Natural killer cell (primary cell): ENCODE measurements at regions not wholly inside any gene's neighbourhood (a gene's known extent, or its start where the extent isn't known, plus 50 kb on each side); places are given as distances from the start of the nearest gene placed in this dataset.

Source experiments
- ATAC-seq, 3 donors: fragments of 150-1000 bp in 2 of 3; fragments of 200-7000 bp in 1 of 3; cut with Tn5 transposase; 1 replicate in 1 of 3; 2 replicates in 2 of 3; pipeline ENCODE4 v1.10.0; 2021; ENCODE audit warnings: mild to moderate bottlenecking in 2 of 3, moderate library complexity in 2 of 3
- DNase-seq, 2 donors: peaks; one replicate each; pipeline versions ENCODE4 v3.0.0 to v3.0.0-alpha.2; 2013 to 2021; ENCODE audit warnings: mixed read lengths in 1 of 2
- H3K27ac ChIP-seq: one replicate; pipeline ENCODE4 v1.5.1; 2013; ENCODE audit warnings: mild to moderate bottlenecking, low read length
- H3K27me3 ChIP-seq: one replicate; pipeline ENCODE4 v1.6.1; 2013; ENCODE audit warnings: low read length; ENCODE audit not compliant: control insufficient read depth, insufficient read depth
- H3K36me3 ChIP-seq: one replicate; pipeline ENCODE4 v1.6.1; 2013; ENCODE audit warnings: low read length; ENCODE audit not compliant: control insufficient read depth, insufficient read depth
- H3K4me1 ChIP-seq: one replicate; pipeline ENCODE4 v1.6.1; 2013; ENCODE audit warnings: low read length; ENCODE audit not compliant: control insufficient read depth, insufficient read depth
- H3K4me3 ChIP-seq: one replicate; pipeline ENCODE4 v1.5.1; 2013; ENCODE audit warnings: low read length
- H3K9me3 ChIP-seq: one replicate; pipeline ENCODE4 v1.6.1; 2013; ENCODE audit warnings: low read length; ENCODE audit not compliant: control insufficient read depth, insufficient read depth
- H3K27ac Mint-ChIP-seq, 2 donors: one replicate each; pipeline ENCODE4 v1.8.0; 2022; ENCODE audit warnings: mild to moderate bottlenecking in 2 of 2, mixed read lengths in 2 of 2, moderate library complexity in 1 of 2
- H3K27me3 Mint-ChIP-seq, 2 donors: one replicate each; pipeline ENCODE4 v1.8.0; 2022; ENCODE audit warnings: low read depth in 2 of 2, mixed read lengths in 2 of 2
- H3K36me3 Mint-ChIP-seq: one replicate; pipeline ENCODE4 v1.8.0; 2022; ENCODE audit warnings: mixed read lengths
- H3K4me1 Mint-ChIP-seq, 2 donors: one replicate each; pipeline ENCODE4 v1.8.0; 2022; ENCODE audit warnings: mixed read lengths in 2 of 2
- H3K4me3 Mint-ChIP-seq: one replicate; pipeline ENCODE4 v1.8.0; 2022; ENCODE audit warnings: mild to moderate bottlenecking, moderate library complexity, mixed read lengths
- H3K9me3 Mint-ChIP-seq, 2 donors: one replicate each; pipeline ENCODE4 v1.8.0; 2022; ENCODE audit warnings: mixed read lengths in 2 of 2
- WGBS: methylation state at CpG from one replicate; pipeline ENCODE4 v1.1.7; 2013; ENCODE audit warnings: missing lambda C conversion rate; ENCODE audit not compliant: insufficient coverage; 5-methylcytosine and 5-hydroxymethylcytosine counted together
- intact Hi-C: fragments of 100-400 bp; cut with micrococcal nuclease; formaldehyde crosslinking; loops from one replicate; pipeline ENCODE4 v1.14.2; 2022
- TF ChIP-seq, protein P1 (sequence below): fragments of 200-600 bp; IDR thresholded peaks from one replicate; pipeline ENCODE4 v1.8.0; 2022; ENCODE audit warnings: antibody characterized with exemption

DNA sequence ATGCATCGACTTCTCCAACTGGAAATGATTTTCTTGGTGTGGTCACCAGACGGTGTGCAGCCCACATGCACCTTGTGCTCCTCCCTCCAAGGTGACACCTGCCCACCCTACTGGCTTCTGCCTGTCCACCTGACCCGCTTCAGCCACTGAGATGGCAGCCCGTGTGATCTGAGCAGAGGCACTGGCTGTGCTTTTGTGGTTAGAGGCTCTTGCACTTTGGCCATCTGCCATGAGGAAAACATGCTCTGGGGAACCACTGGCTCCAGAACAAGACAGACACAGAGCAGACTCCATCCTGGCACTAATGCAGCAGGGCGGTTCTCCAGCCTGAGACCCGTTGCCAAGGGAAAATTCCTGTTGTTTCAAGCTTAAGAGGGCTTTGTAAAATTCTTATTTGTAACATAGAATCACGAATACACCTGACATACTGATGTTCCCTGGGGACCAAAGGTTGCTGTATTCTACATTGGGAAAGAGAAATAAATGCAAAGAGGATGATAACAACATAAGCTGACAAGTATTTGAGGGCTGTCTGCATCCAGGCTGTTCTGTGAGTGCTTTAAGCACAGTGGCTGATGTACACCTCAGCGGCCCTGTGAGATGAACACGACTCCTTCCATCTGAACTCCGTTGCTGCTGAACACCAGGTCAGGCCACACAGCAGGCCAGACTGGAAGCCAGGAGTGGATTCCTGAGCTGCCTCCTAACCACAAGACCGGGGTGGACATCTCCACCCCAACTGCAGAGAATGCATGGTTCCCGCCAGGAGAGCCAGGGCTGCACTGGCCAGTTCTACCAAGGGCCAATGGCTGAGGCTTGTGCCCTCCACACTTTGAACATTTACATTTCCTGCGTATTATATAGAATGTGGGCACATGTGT, 820.4 kb downstream of the GALR1 start:
- Histone ChIP-seq H3K27ac (no peak overlapping the region), H3K27me3 (no peaks in the 10 kb centered on the region), H3K4me3 (no peak overlapping the region), H3K36me3 (no peaks in the 10 kb centered on the region), H3K4me1 (no peaks in the 10 kb centered on the region), H3K9me3 (no peaks in the 10 kb centered on the region)
- Mint-ChIP-seq H3K9me3 (no peaks in the 10 kb centered on the region), H3K27ac (no peak overlapping the region), H3K27me3 (peaks cover 0 to 27% of the 10 kb centered on the region in 2 donors), H3K4me1 (no peaks in the 10 kb centered on the region), H3K36me3 (no peaks in the 10 kb centered on the region), H3K4me3 (no peak overlapping the region)
- TF ChIP-seq, protein P1, sequence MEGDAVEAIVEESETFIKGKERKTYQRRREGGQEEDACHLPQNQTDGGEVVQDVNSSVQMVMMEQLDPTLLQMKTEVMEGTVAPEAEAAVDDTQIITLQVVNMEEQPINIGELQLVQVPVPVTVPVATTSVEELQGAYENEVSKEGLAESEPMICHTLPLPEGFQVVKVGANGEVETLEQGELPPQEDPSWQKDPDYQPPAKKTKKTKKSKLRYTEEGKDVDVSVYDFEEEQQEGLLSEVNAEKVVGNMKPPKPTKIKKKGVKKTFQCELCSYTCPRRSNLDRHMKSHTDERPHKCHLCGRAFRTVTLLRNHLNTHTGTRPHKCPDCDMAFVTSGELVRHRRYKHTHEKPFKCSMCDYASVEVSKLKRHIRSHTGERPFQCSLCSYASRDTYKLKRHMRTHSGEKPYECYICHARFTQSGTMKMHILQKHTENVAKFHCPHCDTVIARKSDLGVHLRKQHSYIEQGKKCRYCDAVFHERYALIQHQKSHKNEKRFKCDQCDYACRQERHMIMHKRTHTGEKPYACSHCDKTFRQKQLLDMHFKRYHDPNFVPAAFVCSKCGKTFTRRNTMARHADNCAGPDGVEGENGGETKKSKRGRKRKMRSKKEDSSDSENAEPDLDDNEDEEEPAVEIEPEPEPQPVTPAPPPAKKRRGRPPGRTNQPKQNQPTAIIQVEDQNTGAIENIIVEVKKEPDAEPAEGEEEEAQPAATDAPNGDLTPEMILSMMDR, result no peak
- ATAC-seq (no peak), DNase-seq (no peak)
- intact Hi-C loops, result no loop called here
- WGBS, result 75% methylated on average over 12 of the region's 13 CpGs

DNA sequence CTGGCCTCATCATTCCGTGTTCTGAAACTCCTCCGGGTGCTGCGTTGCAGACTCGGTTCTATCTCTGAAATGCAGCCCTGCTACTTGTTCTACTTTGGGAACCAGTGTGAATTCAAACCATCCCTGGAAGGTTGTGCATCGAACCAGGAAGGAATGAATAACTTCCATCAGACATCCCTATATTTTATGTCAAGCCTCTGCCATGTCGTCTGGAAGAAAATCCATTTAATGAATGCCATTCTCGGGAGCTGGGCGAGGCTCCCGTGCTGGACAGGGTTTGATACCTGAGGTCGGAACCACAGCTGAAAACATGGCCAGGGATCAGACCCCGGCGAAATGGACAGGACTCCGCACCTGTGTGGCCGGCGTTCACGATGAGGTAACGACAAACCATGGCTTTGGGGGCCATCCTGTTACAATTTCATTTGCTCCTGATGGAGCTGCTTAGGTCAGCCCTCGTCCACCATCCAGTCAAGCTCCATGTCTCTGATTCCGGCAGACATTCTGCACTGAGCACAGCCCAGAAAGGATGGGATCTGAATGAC, 821.6 kb downstream of the GALR1 start:
- Histone ChIP-seq H3K4me1 (no peaks in the 10 kb centered on the region), H3K9me3 (no peaks in the 10 kb centered on the region), H3K4me3 (no peak overlapping the region), H3K36me3 (no peaks in the 10 kb centered on the region), H3K27me3 (no peaks in the 10 kb centered on the region), H3K27ac (no peak overlapping the region)
- Mint-ChIP-seq H3K4me1 (no peaks in the 10 kb centered on the region), H3K4me3 (no peak overlapping the region), H3K36me3 (no peaks in the 10 kb centered on the region), H3K27me3 (peaks cover 0 to 34% of the 10 kb centered on the region in 2 donors), H3K9me3 (no peaks in the 10 kb centered on the region), H3K27ac (no peak overlapping the region)
- intact Hi-C loops, result no loop called here
- no peak for DNase-seq
- ATAC-seq, result no peak
- WGBS, result 84% methylated on average over 19 of the region's 19 CpGs
- TF ChIP-seq, protein P1, result no peak

DNA sequence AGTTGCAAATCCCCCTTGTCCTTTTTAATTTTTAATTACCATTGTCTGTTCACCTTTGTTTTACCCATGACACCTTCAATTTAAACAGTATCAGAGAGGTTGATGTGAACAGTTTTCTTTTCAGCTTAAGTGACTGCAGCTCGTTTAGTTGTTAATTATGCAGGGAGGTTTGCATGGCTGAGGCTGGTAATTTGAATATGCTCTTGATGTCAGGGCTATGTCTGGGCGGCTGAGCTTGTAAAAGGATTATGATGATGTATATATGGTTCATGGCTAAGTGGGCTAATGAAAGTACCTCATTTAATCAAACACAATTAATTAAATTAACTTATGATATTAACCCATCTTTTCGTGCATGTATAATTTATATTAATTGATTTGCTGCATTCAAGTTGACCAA, 822.1 kb downstream of the GALR1 start:
- Mint-ChIP-seq H3K4me1 (no peaks in the 10 kb centered on the region), H3K36me3 (no peaks in the 10 kb centered on the region), H3K27me3 (peaks cover 0 to 34% of the 10 kb centered on the region in 2 donors), H3K27ac (no peak overlapping the region), H3K9me3 (no peaks in the 10 kb centered on the region), H3K4me3 (no peak overlapping the region)
- intact Hi-C loops, result no loop called here
- Histone ChIP-seq H3K36me3 (no peaks in the 10 kb centered on the region), H3K4me1 (no peaks in the 10 kb centered on the region), H3K27me3 (no peaks in the 10 kb centered on the region), H3K27ac (no peak overlapping the region), H3K4me3 (no peak overlapping the region), H3K9me3 (no peaks in the 10 kb centered on the region)
- DNase-seq, result no peak
- 72% methylated on average over 2 of the region's 3 CpGs for WGBS
- TF ChIP-seq, protein P1, result no peak
- no peak for ATAC-seq
